HepG2 (cell line): ENCODE measurements at regions not wholly inside any gene's neighbourhood (a gene's known extent, or its start where the extent isn't known, plus 50 kb on each side); places are given as distances from the start of the nearest gene placed in this dataset.

Experiments used
- ATAC-seq: fragments of 200-7000 bp; cut with Tn5 transposase; 3 replicates; pipeline ENCODE4 v1.9.1; 2020; ENCODE audit warnings: mild to moderate bottlenecking, moderate library complexity
- BruUV-seq: library from RNA; stranded (reverse); fragments of 400-500 nt; replicated peaks from 2 replicates; lab custom pipeline; 2021; lab: Mats Ljungman, UMichigan
- CTCF ChIA-PET: fragments of 300-600 bp; formaldehyde crosslinking; extraction: SDS; loops from one replicate; lab custom pipeline; 2021; ENCODE audit warnings: low total read pairs, inconsistent platforms, low intra/inter-chr PET ratio; lab: Yijun Ruan, JAX
- POLR2A ChIA-PET: fragments of 350-600 bp; sonication (Branson Sonifier 250); formaldehyde crosslinking; loops from one replicate; lab custom pipeline; 2020; ENCODE audit warnings: antibody characterized with exemption, inconsistent platforms; lab: Yijun Ruan, JAX
- DNase-seq: peaks from one replicate; pipeline ENCODE4 v3.0.0-alpha.2; 2015; ENCODE audit warnings: low spot score
- FAIRE-seq: peaks from 3 replicates; lab custom pipeline; 2011; peaks lifted over from hg19 to GRCh38; lab: Jason Lieb, UNC
- H2AFZ ChIP-seq: one replicate; pipeline ENCODE4 v1.6.1; 2011; ENCODE audit warnings: low read length, inconsistent platforms
- H3K27ac ChIP-seq: fragments of 300-600 bp; 3 replicates; pipeline ENCODE4 v1.8.0; 2011; ENCODE audit warnings: mixed run types, mild to moderate bottlenecking, mixed read lengths, low read length, inconsistent platforms; ENCODE audit not compliant: insufficient read depth; ENCODE audit errors: extremely low read length
- H3K27me3 ChIP-seq, 2 experiments: fragments of 200-600 bp in 1 of 2; 2 replicates in 1 of 2; 3 replicates in 1 of 2; pipeline versions ENCODE4 v1.6.0 to v1.8.0; 2011; ENCODE audit warnings: low read length in 2 of 2, mild to moderate bottlenecking in 2 of 2, moderate library complexity in 2 of 2, inconsistent platforms in 1 of 2; ENCODE audit not compliant: insufficient read depth in 2 of 2, control insufficient read depth in 1 of 2
- H3K36me3 ChIP-seq, 2 experiments: fragments of 200-600 bp in 1 of 2; replicated peaks in 1 of 2; 2 replicates in 1 of 2; 3 replicates in 1 of 2; pipeline versions ENCODE4 v1.5.1 to v1.8.0; 2011; ENCODE audit warnings: low read length in 2 of 2, inconsistent platforms in 1 of 2; ENCODE audit not compliant: insufficient read depth in 2 of 2, control insufficient read depth in 1 of 2
- H3K4me1 ChIP-seq: 2 replicates; pipeline ENCODE4 v1.5.1; 2012; ENCODE audit warnings: low read length, inconsistent platforms; ENCODE audit not compliant: insufficient read depth
- H3K4me2 ChIP-seq: 2 replicates; pipeline ENCODE4 v1.6.0; 2011; ENCODE audit warnings: low read depth, low read length, inconsistent platforms
- H3K4me3 ChIP-seq, 3 experiments: fragments of 200-600 bp in 1 of 3; sonication (generic), shearing (Covaris generic) in 1 of 3; replicated peaks in 1 of 3; 2 replicates each; pipeline ENCODE4 v1.5.1; 2011 to 2016; ENCODE audit warnings: low read length in 3 of 3, inconsistent platforms in 2 of 3, low read depth in 2 of 3, mild to moderate bottlenecking in 2 of 3, control low read depth in 1 of 3, mixed read lengths in 1 of 3; ENCODE audit not compliant: insufficient read depth in 1 of 3
- H3K79me2 ChIP-seq: one replicate; pipeline ENCODE4 v1.6.1; 2011; ENCODE audit warnings: low read length, inconsistent platforms; ENCODE audit not compliant: insufficient read depth
- H3K9ac ChIP-seq: 2 replicates; pipeline ENCODE4 v1.6.0; 2011; ENCODE audit warnings: mild to moderate bottlenecking, low read depth, low read length, inconsistent platforms; ENCODE audit not compliant: insufficient read depth
- H3K9me3 ChIP-seq: 2 replicates; pipeline ENCODE4 v1.5.1; 2012; ENCODE audit warnings: mild to moderate bottlenecking, low read length
- H4K20me1 ChIP-seq: 2 replicates; pipeline ENCODE4 v1.6.0; 2011; ENCODE audit warnings: inconsistent platforms, mild to moderate bottlenecking, low read length, moderate library complexity; ENCODE audit not compliant: insufficient read depth
- BCL3 ChIP-seq: sonication (generic); formaldehyde crosslinking; IDR thresholded peaks from 2 replicates; pipeline ENCODE4 v1.5.1; 2020; ENCODE audit warnings: mild to moderate bottlenecking, missing genetic modification reagents, moderate library complexity
- CBX5 ChIP-seq: sonication (generic); formaldehyde crosslinking; IDR thresholded peaks from 2 replicates; pipeline ENCODE4 v1.4.0; 2020; ENCODE audit warnings: missing genetic modification reagents, borderline replicate concordance
- ETS1 ChIP-seq: sonication (generic); formaldehyde crosslinking; IDR thresholded peaks from 2 replicates; pipeline ENCODE4 v1.4.0; 2020; ENCODE audit warnings: missing genetic modification reagents
- GLMP ChIP-seq: sonication (generic); formaldehyde crosslinking; IDR thresholded peaks from 2 replicates; pipeline ENCODE4 v1.9.0; 2021; ENCODE audit warnings: missing genetic modification reagents, mild to moderate bottlenecking, borderline replicate concordance
- HOXA7 ChIP-seq: sonication (generic); formaldehyde crosslinking; IDR thresholded peaks from 2 replicates; pipeline ENCODE4 v1.8.1; 2022; ENCODE audit warnings: mild to moderate bottlenecking, missing genetic modification reagents, moderate library complexity
- KAT2B ChIP-seq: fragments of 150-350 bp; IDR thresholded peaks from 2 replicates; pipeline ENCODE4 v1.6.1; 2014; ENCODE audit warnings: low read depth, low read length, borderline replicate concordance
- MTF2 ChIP-seq: sonication (generic); formaldehyde crosslinking; IDR thresholded peaks from 2 replicates; pipeline ENCODE4 v1.5.0; 2020; ENCODE audit warnings: missing genetic modification reagents, borderline replicate concordance
- MXD4 ChIP-seq: IDR thresholded peaks from 2 replicates; pipeline ENCODE4 v1.6.1; 2016; ENCODE audit warnings: mild to moderate bottlenecking, missing biosample characterization, missing genetic modification reagents
- PAWR ChIP-seq: sonication (generic); formaldehyde crosslinking; IDR thresholded peaks from 2 replicates; pipeline ENCODE4 v1.4.0; 2020; ENCODE audit warnings: missing genetic modification reagents, mild to moderate bottlenecking, borderline replicate concordance
- PITX1 ChIP-seq: sonication (generic); formaldehyde crosslinking; IDR thresholded peaks from 2 replicates; pipeline ENCODE4 v1.5.1; 2020; ENCODE audit warnings: mild to moderate bottlenecking, missing genetic modification reagents
- POLR2AphosphoS5 ChIP-seq: IDR thresholded peaks from 2 replicates; pipeline ENCODE4 v1.6.1; 2012; ENCODE audit warnings: low read depth, low read length
- RFX1 ChIP-seq: fragments of 450-650 bp; IDR thresholded peaks from 2 replicates; pipeline ENCODE4 v1.6.1; 2017
- SKIL ChIP-seq: sonication (generic); formaldehyde crosslinking; IDR thresholded peaks from 2 replicates; pipeline ENCODE4 v1.8.0; 2022; ENCODE audit warnings: missing genetic modification reagents, mild to moderate bottlenecking, moderate library complexity, borderline replicate concordance
- SP2 ChIP-seq: sonication (generic); formaldehyde crosslinking; IDR thresholded peaks from 2 replicates; pipeline ENCODE4 v1.5.1; 2020; ENCODE audit warnings: mild to moderate bottlenecking, missing genetic modification reagents
- ZBTB14 ChIP-seq: sonication (generic); formaldehyde crosslinking; IDR thresholded peaks from 2 replicates; pipeline ENCODE4 v1.4.0; 2020; ENCODE audit warnings: missing genetic modification reagents
- ZC3H4 ChIP-seq: sonication (generic); formaldehyde crosslinking; IDR thresholded peaks from 2 replicates; pipeline ENCODE4 v1.4.0; 2020; ENCODE audit warnings: missing genetic modification reagents, borderline replicate concordance
- ZFP36L1 ChIP-seq: sonication (generic); formaldehyde crosslinking; IDR thresholded peaks from 2 replicates; pipeline ENCODE4 v1.8.0; 2022; ENCODE audit warnings: mild to moderate bottlenecking, missing genetic modification reagents, moderate library complexity
- ZNF10 ChIP-seq: sonication (generic); formaldehyde crosslinking; IDR thresholded peaks from 2 replicates; pipeline ENCODE4 v1.4.0; 2020; ENCODE audit warnings: mild to moderate bottlenecking, low read depth, missing genetic modification reagents, borderline replicate concordance
- ZNF431 ChIP-seq: sonication (generic); formaldehyde crosslinking; IDR thresholded peaks from 2 replicates; pipeline ENCODE4 v1.9.0; 2022; ENCODE audit warnings: missing genetic modification reagents, low read depth, mild to moderate bottlenecking, borderline replicate concordance
- ZSCAN12 ChIP-seq: sonication (generic); formaldehyde crosslinking; IDR thresholded peaks from 2 replicates; pipeline ENCODE4 v1.9.0; 2021; ENCODE audit warnings: mild to moderate bottlenecking, missing genetic modification reagents
- in situ Hi-C: cut with HindIII; loops from 2 replicates; pipeline ENCODE4 v1.10.0; 2017; ENCODE audit warnings: low pct_unique_long_range_greater_than_20kb; ENCODE audit not compliant: extremely low pct_ligation_motif_present
- intact Hi-C: fragments of 100-400 bp; cut with micrococcal nuclease; formaldehyde crosslinking; loops from one replicate; pipeline ENCODE4 v1.10.0; 2022; ENCODE audit not compliant: unreplicated experiment

GRCh38 chr13:89704040-89704439, 1643.4 kb upstream of the MIR17HG start:
- DNase-seq (no peak), ATAC-seq (no peak), FAIRE-seq (no peak)
- no peak overlapping the region for H3K4me2 ChIP-seq
- no TSS peak for BruUV-seq
- no peak overlapping the region for H3K4me3 ChIP-seq
- H3K9me3 ChIP-seq, result no peaks in the 10 kb centered on the region
- no peaks in the 10 kb centered on the region for H3K36me3 ChIP-seq
- no peaks in the 10 kb centered on the region for H3K4me1 ChIP-seq
- no peak overlapping the region for H3K9ac ChIP-seq
- no peaks in the 10 kb centered on the region for H4K20me1 ChIP-seq
- H3K27me3 ChIP-seq, result no peaks in the 10 kb centered on the region
- no peaks in the 10 kb centered on the region for H3K79me2 ChIP-seq
- H2AFZ ChIP-seq, result no peak overlapping the region
- in situ Hi-C loops, result no loop called here
- H3K27ac ChIP-seq, result no peak overlapping the region
- intact Hi-C loops, result no loop called here
- ChIA-PET CTCF (no interaction called here), POLR2A (no interaction called here)
- TF ChIP-seq GLMP (CRISPR knock-in tag) (no peak), PAWR (CRISPR knock-in tag) (no peak), HOXA7 (CRISPR knock-in tag) (no peak), SP2 (CRISPR knock-in tag) (no peak), ZNF431 (no peak), ETS1 (CRISPR knock-in tag) (no peak), ZFP36L1 (CRISPR knock-in tag) (no peak), ZBTB14 (CRISPR knock-in tag) (no peak), ZSCAN12 (CRISPR knock-in tag) (no peak), CBX5 (CRISPR knock-in tag) (no peak), POLR2AphosphoS5 (no peak), ZC3H4 (CRISPR knock-in tag) (no peak), PITX1 (CRISPR knock-in tag) (no peak), ZNF10 (no peak), KAT2B (no peak), SKIL (no peak), RFX1 (no peak), MTF2 (CRISPR knock-in tag) (no peak), MXD4 (CRISPR knock-in tag) (no peak), BCL3 (CRISPR knock-in tag) (no peak)
- TF ChIP-seq, all 625 proteins: peak for 0
